Endometrial microvascular endothelial cells (primary cell): ENCODE measurements at regions not wholly inside any gene's neighbourhood (a gene's known extent, or its start where the extent isn't known, plus 50 kb on each side); places are given as distances from the start of the nearest gene placed in this dataset.

Source experiments
- in situ Hi-C: cut with HindIII; loops from 2 replicates; pipeline ENCODE4 v1.10.0; 2017; ENCODE audit warnings: low sequenced_read_pairs, low pct_unique_long_range_greater_than_20kb; ENCODE audit errors: inconsistent ontology term

DNA sequence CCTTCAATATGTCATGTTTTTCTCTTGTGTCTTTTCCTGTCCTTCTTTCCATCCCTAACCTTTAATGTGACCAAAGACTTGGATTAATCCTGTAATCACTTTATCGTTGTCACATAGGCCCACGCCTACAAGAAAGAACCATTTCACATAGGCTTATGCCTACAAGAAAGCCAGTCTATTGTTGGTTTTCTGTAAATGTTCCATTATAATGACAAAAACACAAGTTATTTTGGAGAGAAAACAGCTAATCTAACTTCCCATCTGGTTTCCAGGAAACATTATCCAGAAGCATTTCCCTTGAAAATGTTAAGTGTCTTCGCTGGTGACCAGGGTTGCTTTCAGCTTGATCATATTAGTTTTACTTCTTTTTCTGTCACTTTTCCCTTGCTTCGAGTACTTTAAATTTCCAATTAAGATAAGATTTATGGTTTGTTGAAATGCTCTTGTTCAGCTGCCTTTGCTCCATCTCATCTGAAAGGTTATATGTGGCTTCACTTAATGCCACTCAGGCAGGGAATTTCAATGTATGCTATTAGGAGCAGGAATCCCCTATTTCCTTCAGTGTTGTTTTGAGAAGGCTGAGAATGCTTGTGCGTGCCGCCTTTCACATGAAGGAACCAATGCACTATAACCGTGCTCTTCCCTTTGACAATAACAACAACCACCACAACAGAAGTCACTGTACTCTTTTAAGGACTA, 708.2 kb downstream of the EFNB2 start:
- in situ Hi-C loops: no loop called here

DNA sequence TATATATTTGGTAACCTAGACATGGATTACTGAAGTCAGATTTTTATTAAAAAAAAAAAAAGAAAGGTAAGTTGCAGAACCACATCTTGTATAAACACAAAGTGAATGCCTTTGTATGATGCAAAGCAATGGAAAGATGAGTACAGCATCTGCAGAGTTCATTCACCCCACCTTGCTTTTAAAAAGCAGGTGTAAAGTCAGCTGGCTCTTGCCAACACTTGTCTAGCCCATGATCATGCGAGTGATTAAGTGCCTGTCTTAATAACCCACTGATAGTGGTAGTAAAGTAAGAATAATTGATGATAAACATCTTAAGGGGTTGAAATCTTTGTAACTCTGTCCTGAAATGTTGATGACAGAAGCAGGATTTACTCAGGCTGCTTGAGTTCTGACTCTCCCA, 710.4 kb downstream of the EFNB2 start:
- in situ Hi-C loops: no loop called here

DNA sequence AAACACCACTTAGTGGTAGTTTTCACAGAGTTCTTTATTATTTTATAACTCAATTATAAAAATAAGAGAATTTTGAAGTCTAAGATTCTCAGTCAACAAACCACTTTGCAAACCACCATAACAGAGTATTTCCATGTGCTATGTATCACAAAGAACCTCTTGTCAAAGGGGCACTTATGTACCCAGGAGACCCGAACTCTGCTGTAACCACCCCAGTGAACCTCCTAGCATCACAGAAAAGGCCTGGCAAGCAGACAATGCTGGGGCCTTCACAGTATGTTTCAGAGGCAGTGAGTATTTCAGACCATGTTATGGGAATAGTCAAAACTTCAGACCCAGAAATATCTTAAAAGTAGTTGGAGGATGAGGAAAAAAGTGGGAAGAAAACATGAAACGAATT, 714.1 kb downstream of the EFNB2 start:
- in situ Hi-C loops: no loop called here

DNA sequence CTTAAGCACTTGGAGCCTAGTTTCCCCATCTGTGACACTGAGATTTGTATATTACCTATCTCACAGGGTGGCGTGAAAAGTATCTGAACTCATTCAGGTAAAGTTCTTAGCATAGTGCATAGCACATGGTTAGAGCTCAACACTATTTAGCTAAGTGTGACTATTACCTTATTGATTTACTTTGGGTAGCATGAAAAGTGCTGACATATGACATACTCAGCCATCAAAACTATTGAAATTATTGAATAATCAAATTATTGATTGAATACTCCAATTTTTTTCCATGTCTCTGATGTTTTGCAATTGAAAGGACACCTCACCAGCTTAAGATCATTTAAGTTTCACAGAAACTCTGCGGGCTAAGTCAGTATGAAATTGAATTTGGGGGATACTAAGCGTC, 715.0 kb downstream of the EFNB2 start:
- in situ Hi-C loops: no loop called here

DNA sequence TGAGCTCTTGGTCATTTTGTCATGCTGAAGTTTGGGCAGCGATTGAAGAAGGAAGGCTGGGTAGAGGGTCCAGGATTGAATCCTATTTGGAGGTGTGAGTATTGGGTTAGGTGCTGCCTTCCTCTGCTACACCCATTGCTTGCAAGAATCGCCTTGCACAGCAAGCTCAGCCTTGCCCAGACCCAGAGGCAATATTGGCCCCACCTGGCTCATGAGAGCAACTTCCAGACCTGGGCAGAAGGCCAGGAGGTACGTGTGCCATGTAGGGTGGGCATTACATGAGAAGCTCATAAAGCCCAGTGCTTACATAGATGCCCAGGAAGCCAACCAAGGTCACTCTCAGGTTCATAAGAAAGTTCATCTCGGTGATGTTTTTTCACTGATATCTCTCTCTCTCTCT, 718.0 kb downstream of the EFNB2 start:
- in situ Hi-C loops: no loop called here

DNA sequence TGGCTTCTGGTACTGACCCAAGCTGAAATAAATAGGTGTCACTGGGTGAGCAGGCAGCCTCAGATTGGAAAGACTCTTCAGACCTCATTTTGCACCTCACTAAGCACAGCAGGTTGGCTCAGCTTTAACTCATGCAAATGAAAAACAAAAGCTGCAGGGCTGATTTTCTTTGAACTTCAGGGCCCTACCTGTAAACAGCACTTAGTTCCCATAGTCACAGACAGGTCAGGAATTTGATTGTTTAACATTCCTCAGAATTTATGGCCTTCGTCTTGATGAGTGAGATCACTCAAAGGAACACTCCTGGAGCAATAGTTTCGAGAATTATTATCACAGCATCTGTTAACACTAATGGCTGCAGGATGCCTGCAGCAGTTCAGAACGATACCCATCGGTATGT, 718.5 kb downstream of the EFNB2 start:
- in situ Hi-C loops: no loop called here

DNA sequence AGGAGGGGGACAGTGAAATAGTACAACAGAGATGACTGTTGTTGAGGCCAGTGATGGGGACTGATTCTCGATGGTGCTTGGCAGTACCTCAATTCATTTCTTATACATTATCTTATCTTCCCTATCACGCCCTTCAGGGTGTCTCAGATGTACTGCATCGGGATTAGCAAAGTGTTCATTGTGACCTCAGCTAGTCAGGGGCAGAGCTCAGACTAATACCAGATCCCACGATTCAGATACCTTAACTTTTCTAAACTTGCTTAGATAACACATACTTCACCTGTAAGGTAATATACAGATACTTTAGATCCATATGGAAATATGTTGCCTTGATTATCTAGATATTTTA, 720.6 kb downstream of the EFNB2 start:
- in situ Hi-C loops: no loop called here

DNA sequence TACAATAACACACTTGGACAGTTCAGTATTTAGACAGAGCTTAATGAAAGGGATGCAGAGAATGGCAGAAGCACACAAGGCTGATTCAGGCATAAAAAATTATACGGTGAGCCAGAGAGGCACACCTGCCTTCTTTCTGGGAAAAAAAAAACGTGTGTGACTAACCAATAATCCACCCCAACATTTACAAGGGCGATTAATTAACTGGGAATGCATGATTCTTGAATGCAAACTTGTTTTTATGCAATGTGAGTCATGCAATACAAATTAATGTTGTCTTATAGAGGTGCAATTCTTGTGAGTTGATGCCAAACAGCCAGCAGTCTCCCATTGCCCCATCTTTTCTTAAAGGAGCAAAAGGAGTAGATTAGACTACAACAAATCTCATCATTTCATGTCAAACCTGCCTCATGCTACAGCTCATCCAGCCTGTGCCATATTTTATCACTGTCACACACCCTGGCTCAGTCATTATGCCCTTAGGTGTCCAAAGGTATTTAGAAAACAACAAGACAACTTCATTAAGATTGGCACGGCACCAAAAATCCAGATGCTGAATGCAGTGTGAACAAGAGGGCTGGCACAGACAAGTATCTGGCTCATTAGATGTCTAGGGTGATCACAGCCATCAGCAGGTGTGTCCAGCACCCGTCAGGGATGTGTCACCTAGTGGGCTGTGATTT, 721.1 kb downstream of the EFNB2 start:
- in situ Hi-C loops: no loop called here

DNA sequence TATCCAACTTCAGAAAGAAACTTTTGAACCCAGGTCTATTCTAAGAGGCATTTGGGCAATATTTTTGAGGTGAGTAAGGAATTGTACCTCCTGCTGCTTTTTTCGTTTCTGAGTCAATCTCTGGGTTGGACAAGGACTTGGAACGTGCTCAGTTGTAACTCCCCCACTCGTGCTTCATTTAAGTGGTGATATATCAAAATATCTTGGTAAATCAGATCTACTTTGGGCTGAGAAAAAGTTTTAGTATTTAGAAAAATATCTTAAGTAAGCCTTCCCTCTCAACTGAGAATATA, 728.9 kb downstream of the EFNB2 start:
- in situ Hi-C loops: no loop called here

DNA sequence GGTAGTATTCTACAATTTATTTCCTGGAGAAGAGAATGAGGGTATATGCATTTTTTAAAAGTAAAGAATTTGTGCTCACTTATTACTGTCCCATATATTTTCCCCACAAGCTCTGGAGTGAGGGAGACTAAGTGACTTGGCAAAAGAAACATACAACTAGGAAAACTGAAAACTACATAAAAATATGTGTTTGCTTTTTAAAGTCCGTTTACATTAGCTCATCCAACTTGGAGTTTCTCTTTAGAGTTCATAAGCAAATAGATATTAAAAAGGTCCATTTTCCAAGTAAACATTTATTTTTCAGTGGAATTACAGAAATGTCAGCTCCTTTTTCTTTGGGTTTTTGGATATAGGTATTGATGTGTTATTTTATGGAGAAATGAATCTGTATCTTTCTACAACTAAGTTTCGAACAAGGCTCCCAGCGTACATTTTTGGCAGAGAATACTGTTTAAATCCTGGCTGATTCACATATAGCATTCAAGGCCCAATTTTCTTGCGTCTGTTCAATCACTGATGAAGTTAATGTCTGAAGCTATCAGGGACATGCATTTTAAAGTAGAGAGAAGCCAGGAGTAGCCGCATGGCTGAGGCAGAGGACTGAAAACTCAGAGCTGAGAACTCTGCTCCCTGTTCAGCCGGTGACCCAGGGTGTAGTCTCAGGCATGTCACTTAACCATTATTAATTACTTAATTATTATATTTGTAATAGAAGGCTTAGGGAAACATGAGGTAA, 729.4 kb downstream of the EFNB2 start:
- in situ Hi-C loops: no loop called here

DNA sequence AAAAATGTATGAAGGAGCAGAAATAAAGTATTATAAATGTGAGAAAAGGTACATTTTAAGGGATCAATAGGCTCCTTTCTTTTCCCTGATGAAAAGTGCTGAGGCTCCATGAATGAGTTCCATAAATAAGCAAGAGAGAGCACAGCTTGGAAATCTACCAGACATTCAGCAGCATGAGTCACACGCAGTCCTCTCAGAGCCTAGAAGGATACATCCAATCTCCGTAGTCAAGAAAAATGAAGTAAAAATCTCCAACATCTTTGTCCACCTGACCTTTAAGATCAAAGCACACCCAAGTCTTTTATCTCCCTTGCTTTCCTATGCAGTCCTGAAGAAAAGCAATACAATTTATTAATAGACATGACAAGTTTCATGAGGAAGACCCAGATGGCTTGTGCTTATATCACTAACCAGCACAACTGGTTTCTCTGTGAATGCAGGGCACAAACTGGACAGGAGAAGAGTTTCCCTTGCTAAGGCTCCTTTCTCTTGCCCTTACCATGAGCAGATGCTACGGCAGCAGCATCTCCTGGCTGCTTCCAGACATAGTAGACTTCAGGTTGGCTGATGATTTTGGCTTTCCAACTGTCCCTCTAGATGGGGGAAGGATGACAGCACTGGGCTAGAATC, 730.8 kb downstream of the EFNB2 start:
- in situ Hi-C loops: no loop called here

DNA sequence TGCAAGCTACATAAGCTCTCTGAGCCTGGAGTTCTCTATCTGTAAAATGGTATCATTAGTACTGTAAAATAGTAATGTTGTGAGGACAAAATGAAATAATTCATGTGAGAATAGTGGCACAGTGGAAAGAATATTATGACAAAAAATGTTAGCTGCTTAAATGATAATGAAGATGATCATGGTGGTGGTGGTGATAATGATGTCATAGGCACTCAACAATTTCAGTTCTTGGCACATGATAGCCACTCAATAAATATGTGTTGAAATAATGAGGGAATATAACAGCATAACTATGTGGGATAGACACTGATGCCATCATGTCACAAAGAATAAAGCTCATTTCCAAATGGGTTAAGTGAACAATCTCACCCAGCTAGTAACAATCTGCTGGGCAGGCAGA, 736.3 kb downstream of the EFNB2 start:
- in situ Hi-C loops: no loop called here

DNA sequence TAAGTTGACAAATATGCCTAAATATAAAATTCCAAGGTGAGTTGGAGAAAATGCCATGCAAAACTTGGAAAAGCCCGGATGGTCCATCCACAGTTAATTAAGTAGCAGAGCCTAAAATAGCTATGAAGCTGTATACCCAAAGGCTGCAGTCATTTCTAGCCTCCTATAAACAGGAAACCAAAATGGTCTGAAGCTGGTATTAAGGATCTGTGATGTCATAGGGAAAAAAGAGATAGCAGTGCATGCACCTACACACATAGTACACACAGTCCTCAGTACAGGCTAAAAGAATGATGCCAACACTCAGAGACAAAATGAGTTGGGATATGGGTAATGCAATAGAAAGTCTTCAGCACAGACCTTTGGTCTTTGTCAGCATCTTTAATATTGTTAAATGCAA, 736.9 kb downstream of the EFNB2 start:
- in situ Hi-C loops: no loop called here

DNA sequence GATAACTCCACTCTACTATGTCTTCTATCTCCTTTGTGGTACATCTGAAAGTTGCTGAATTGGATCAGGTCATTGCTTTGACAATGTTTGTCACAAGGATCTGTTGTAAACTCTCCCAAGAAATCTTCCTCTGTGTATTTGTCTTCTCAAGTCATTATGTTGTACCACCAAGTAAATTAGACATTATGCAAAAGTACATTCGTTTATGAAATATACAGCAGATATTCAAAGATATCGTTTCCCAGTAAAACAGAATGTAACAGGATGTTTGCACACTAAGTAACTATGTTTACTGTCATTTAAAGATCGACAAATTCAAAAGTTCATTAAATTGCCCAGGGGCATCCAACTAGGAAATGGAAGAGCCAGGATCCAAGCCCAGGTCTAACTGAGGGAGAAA, 739.4 kb downstream of the EFNB2 start:
- in situ Hi-C loops: no loop called here

DNA sequence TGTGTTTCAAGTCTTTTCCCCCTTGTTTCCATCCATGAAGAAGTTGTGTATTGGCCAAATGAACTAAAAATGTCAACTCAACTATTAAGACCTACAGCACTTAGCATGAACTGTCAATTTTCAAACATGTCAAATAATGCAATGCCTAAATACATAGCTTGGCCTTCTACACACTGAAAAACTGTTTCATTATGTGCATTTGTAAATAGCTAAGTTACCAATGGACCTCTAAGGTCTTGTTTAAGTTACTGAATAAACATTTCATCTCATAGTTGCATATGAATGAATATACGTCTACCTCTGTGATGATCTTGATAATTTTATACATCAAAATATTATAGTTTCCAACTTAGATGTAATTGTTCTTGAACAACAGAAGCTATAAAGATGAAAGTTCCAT, 744.5 kb downstream of the EFNB2 start:
- in situ Hi-C loops: no loop called here

DNA sequence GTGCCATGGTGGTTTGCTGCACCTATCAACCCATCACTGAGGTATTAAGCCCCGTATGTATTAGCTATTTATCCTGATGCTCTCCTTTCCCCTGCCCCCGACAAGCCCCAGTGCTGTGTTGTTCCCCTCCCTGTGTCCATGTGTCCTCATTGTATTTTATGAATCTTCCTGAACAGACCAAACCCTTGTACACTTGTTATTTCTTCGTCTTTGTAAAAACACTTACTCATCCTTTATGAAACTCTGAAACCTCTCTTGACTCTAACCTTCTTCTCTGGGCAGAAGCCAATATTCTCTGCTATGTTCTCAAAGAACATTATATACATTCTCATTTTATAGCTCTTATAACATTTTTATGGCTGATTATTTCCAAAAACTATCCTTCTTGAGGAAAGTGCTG, 746.9 kb downstream of the EFNB2 start:
- in situ Hi-C loops: no loop called here

DNA sequence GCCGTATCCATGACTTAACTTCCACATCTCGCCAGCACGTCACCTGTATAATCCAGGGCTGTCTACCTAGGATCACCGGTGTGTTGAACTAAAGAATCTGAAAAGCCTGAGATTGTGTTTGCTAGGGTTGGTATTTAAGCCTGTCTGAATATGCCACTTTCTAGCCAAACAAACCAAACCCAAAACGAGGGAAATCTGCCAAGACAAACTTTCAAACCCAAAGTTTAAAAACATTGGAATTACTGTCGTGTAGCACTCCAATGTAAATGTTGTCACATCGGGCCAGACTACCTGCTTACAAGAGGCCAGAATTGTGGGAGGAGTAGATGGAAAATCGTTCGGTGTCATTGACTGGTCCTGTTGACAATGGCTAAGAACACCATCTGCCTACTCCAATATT, 747.8 kb downstream of the EFNB2 start:
- in situ Hi-C loops: no loop called here

DNA sequence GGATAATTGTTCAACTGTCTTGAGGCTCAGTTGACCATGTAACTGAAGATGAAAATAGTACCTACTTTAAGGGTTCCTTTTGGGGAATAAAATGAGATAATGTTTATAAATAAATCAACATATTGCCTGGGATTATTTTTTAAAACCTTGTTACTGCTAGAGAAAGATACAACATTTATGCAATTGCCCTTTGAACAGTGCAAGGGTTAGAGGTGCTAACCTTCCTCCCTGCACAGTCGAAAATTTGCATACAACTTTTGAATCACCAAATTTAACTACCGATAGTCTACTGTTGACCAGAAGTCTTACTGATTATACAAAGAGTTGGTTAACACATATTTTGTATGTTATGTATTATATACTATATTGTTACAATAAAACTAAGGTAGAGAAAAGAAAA, 750.0 kb downstream of the EFNB2 start:
- in situ Hi-C loops: no loop called here

DNA sequence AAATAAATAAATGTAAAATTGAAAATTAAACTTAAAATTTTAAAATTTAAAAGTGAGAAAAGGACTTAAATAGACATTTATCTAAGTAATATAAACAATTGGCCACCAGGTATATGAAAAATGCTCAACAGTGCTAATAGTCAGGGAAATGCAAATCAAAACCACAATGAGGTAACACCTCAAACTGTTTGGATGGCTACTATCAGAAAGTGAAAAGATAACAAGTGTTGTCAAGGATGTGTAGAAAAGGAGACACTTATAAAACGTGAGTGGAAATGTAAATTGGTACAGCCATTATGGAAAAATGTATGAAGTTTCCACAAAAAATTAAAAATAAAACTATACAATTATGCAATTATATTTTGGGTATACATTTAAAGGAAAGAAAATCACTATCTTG, 752.2 kb downstream of the EFNB2 start:
- in situ Hi-C loops: no loop called here

DNA sequence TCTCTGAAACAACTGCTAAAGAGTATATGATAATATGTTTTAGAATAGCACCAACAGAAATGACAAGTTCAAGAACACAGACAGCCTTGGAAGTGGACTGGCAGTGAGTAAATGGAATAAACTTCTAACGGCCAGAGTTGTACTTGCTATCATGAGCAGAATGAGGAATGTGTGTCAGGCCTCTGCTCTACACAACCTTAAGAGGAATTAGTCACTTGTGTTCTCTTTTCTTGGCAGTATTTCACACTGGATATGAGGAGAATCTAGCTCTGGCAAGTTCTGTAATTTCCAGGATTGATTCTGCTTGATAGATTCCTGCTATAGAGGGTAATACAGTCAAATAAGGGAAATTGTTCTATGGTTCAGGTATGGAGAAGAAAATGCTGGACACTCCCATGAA, 757.3 kb downstream of the EFNB2 start:
- in situ Hi-C loops: no loop called here
